ENCODE measurements at regions not wholly inside any gene's neighbourhood (a gene's known extent, or its start where the extent isn't known, plus 50 kb on each side); places are given as distances from the start of the nearest gene placed in this dataset.

DNA sequence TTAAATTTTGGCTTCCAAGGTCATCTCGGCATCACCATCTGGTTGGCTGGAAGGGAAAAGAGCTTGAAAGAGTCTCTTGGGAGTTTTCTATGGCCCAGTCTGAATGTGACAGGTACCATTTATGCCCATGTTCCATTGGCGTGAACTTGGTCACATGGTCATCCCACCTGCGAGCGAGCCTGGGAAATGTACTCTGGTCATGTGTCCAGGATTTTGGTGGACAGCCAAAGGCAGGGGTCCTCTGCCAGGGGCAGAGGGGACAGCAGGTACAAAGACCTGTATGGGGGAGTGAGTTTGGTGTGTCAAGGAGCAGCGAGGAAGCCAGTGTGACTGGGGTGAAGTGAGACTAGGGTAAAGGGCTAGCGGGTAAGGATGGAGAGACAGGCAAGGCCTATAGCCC, 112.6 kb downstream of the CDC5L start:
- H3K36me3 Mint-ChIP-seq = no peaks in the 10 kb centered on the region
- H3K9me3 Mint-ChIP-seq (ENCODE audit: low read depth) = no peaks in the 10 kb centered on the region
- peaks cover 5% of the 10 kb centered on the region for H3K27me3 Mint-ChIP-seq
- H3K4me1 Mint-ChIP-seq (ENCODE audit: low read depth) = no peaks in the 10 kb centered on the region
- H3K4me3 Mint-ChIP-seq = no peak overlapping the region
- no peak overlapping the region for H3K27ac Mint-ChIP-seq

DNA sequence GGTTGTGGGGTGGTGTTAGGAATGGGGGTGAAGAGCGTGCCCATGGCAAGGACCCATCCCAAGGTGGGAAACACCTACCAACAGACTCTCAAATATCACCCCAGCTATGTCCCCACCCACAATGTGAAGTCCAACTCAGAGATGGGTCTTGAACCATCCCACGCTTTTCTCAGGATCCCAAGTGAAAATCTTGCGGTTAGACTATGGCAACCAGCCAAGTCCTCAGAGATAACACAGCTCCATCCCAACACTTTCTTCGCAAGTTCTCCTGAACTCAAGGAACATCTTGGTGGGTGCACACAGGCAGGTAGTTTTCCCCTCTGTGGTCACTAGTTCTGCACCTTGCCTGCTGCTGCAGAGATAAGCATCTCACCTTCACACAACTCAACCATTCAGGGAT, 116.0 kb downstream of the CDC5L start:
- peaks cover 12% of the 10 kb centered on the region for H3K27me3 Mint-ChIP-seq
- H3K9me3 Mint-ChIP-seq (ENCODE audit: low read depth) = no peaks in the 10 kb centered on the region
- H3K4me1 Mint-ChIP-seq (ENCODE audit: low read depth) = no peaks in the 10 kb centered on the region
- peaks cover 5% of the 10 kb centered on the region for H3K36me3 Mint-ChIP-seq
- no peak overlapping the region for H3K27ac Mint-ChIP-seq
- no peak overlapping the region for H3K4me3 Mint-ChIP-seq

DNA sequence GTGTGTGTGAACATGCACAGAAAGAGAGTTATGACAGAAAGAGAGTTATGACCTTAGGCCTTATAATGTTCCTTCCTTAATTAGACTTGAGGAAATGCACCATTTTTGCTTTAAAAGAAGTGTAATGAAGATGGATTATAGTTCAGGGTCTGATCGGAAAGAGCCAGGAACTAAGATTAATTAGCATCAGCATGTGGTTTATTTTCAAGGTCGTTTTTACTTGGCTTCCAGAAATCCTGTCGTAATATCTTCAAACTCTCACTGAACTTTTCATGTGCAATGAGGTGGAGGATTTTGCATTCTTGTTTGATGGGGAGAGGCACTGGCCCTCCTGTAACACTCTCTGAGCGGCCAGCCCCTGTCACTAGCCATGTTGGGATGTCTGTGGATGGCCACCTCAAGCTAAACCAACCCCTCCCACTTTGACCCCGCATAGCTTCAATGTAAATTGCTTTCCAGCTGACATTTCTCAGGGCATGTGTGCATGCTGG, 116.8 kb downstream of the CDC5L start:
- Mint-ChIP-seq H3K27ac (no peak overlapping the region), H3K9me3 (ENCODE audit: low read depth) (peaks cover 6% of the 10 kb centered on the region), H3K36me3 (peaks cover 5% of the 10 kb centered on the region), H3K4me1 (ENCODE audit: low read depth) (no peaks in the 10 kb centered on the region), H3K4me3 (no peak overlapping the region), H3K27me3 (peaks cover 12% of the 10 kb centered on the region)

DNA sequence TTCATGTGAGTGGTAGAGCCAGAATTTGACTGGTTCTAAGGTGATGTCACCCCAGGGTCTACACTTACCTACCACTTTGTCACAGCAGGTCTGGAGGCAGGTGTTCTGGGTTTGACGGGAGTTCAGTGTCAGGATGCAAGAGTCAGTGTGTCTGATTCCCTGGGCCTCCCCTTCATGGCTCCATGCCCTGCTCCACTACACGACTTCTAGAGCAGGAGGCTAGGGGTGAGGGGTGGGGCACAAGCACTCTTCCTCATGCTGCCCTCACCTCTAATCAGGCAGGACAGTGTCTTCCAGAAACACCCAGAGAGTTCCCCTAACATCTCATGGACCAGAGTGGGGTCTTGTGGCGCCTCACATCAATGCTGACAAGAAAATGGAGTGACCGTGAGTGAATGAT, 118.2 kb downstream of the CDC5L start:
- Mint-ChIP-seq H3K4me3 (no peak overlapping the region), H3K27me3 (peaks cover 12% of the 10 kb centered on the region), H3K36me3 (peaks cover 5% of the 10 kb centered on the region), H3K9me3 (ENCODE audit: low read depth) (peaks cover 10% of the 10 kb centered on the region), H3K27ac (no peak overlapping the region), H3K4me1 (ENCODE audit: low read depth) (no peaks in the 10 kb centered on the region)

GRCh38 chr6:44507014-44507413, 119.5 kb downstream of the CDC5L start:
- Mint-ChIP-seq H3K4me1 (ENCODE audit: low read depth) (no peaks in the 10 kb centered on the region), H3K4me3 (no peak overlapping the region), H3K36me3 (peaks cover 5% of the 10 kb centered on the region), H3K27ac (no peak overlapping the region), H3K27me3 (peaks cover 12% of the 10 kb centered on the region), H3K9me3 (ENCODE audit: low read depth) (peaks cover 10% of the 10 kb centered on the region)

- H3K9me3 Mint-ChIP-seq (ENCODE audit: low read depth) = peaks cover 10% of the 10 kb centered on the region
- no peaks in the 10 kb centered on the region for H3K4me1 Mint-ChIP-seq (ENCODE audit: low read depth)
- peaks cover 5% of the 10 kb centered on the region for H3K36me3 Mint-ChIP-seq
- no peak overlapping the region for H3K27ac Mint-ChIP-seq
- no peak overlapping the region for H3K4me3 Mint-ChIP-seq
- H3K27me3 Mint-ChIP-seq = peaks cover 10% of the 10 kb centered on the region
These were observed 121.1 kb downstream of the CDC5L start for GRCh38 chr6:44508646-44509045.

DNA sequence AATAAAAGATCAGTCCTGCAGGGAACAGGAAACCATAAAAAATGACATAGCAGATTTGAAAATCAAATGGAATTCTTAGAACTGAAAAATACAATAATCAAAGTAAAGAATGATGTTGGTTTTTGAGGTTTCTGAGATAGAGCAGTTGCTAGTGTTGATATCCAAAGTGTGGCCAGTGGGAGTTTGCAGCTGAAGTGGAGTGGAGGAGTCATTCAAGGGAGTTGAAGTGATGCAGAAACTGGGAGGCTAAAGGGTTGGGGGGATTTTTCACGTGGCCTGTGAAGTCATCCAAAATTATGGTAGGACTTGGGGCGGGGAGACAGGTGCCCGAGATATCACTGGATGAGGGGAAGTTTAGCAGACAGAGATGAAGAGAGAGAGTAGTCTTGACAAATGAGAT, 123.6 kb downstream of the CDC5L start:
- Mint-ChIP-seq H3K36me3 (peaks cover 5% of the 10 kb centered on the region), H3K4me3 (no peak overlapping the region), H3K27ac (no peak overlapping the region), H3K4me1 (ENCODE audit: low read depth) (no peaks in the 10 kb centered on the region), H3K27me3 (peaks cover 7% of the 10 kb centered on the region), H3K9me3 (ENCODE audit: low read depth) (peaks cover 10% of the 10 kb centered on the region)

DNA sequence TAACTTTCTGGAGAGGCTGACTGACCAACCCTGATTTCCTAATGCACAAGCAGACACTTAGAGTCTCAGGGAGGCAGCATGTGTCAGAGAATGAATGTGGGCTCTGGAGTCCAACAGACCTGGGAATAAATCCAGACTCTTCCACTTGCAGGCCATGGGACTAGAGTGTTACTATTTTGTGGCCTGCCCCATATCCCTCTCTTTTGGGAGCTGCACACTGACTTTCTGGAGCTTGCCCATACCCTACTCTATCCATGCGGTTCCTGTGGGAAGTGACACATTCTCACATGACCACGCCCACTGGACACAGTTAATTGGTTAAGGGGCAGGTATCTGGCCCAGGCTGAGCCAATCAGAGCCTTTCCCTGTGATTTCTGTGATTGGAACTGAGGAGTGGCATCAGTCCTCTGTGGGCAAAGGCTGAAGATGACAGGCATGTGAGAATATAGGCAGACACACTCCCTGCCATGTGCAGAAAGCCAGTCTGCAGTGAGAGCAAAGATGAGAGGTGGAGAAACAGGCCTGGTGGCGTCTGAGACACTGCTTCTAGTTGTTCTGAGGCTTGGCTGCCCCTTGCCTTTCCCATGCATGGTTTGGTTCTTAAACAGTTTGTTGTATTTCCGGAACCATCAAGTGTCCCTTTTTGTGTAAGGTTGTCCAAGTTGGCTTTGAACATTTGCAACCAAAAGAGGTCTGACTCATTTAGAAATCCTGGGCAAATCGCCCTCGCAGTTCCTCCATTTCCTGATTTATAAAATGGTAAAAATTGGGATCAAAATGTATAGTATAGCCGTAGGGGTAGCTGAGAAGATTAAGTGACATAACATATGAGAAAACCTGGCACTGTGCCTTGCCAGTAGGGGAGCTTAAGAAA, 125.6 kb downstream of the CDC5L start:
- no peak overlapping the region for H3K27ac Mint-ChIP-seq
- H3K27me3 Mint-ChIP-seq = no peaks in the 10 kb centered on the region
- H3K9me3 Mint-ChIP-seq (ENCODE audit: low read depth) = peaks cover 10% of the 10 kb centered on the region
- no peaks in the 10 kb centered on the region for H3K36me3 Mint-ChIP-seq
- no peak overlapping the region for H3K4me3 Mint-ChIP-seq
- no peaks in the 10 kb centered on the region for H3K4me1 Mint-ChIP-seq (ENCODE audit: low read depth)

- Mint-ChIP-seq H3K36me3 (peaks cover 2% of the 10 kb centered on the region), H3K4me1 (ENCODE audit: low read depth) (no peaks in the 10 kb centered on the region), H3K9me3 (ENCODE audit: low read depth) (peaks cover 14% of the 10 kb centered on the region), H3K27ac (no peak overlapping the region), H3K27me3 (no peaks in the 10 kb centered on the region), H3K4me3 (no peak overlapping the region)
These were observed 126.6 kb downstream of the CDC5L start for GRCh38 chr6:44514085-44514484.

DNA sequence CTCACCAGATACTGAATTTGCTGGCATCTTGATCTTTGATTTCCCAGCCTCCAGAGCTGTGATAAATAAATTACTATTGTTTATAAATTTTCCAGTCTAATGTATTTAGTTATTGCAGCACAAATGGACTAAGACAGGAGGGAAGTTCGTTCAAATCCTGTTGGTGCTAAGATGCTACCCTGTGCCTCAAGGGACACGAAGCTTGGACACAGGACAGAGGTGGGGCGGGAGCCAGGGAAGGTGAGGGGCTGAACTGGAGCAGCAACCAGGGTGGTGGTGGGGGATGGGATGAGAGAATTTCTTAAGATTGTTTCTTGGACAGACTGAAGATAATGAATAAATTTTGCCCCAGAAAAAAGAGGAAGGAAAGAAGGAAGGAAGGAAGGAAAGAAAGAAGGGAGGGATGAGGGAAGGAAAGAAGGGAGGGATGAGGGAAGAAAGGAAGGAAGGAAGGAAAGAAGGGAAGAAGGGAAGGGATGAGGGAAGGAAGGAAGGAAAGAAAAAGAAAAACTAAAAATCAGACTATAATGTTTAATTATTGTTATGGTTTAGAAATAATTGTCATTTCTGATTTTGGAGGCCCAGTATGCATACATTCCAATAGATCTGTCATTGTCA, 127.2 kb downstream of the CDC5L start:
- H3K4me1 Mint-ChIP-seq (ENCODE audit: low read depth) = no peaks in the 10 kb centered on the region
- peaks cover 19% of the 10 kb centered on the region for H3K9me3 Mint-ChIP-seq (ENCODE audit: low read depth)
- H3K36me3 Mint-ChIP-seq = peaks cover 2% of the 10 kb centered on the region
- no peak overlapping the region for H3K4me3 Mint-ChIP-seq
- H3K27me3 Mint-ChIP-seq = no peaks in the 10 kb centered on the region
- H3K27ac Mint-ChIP-seq = no peak overlapping the region

GRCh38 chr6:44522871-44523270, 135.4 kb downstream of the CDC5L start:
- Mint-ChIP-seq H3K36me3 (peaks cover 11% of the 10 kb centered on the region), H3K9me3 (ENCODE audit: low read depth) (peaks cover 29% of the 10 kb centered on the region), H3K4me3 (no peak overlapping the region), H3K27ac (no peak overlapping the region), H3K4me1 (ENCODE audit: low read depth) (peaks cover 13% of the 10 kb centered on the region), H3K27me3 (peaks cover 12% of the 10 kb centered on the region)

GRCh38 chr6:44524476-44525227, 137.1 kb downstream of the CDC5L start:
- peaks cover 14% of the 10 kb centered on the region for H3K4me1 Mint-ChIP-seq (ENCODE audit: low read depth)
- peaks cover 14% of the 10 kb centered on the region for H3K27me3 Mint-ChIP-seq
- H3K9me3 Mint-ChIP-seq (ENCODE audit: low read depth) = peaks cover 15% of the 10 kb centered on the region
- peaks cover 9% of the 10 kb centered on the region for H3K36me3 Mint-ChIP-seq
- H3K4me3 Mint-ChIP-seq = no peak overlapping the region
- no peak overlapping the region for H3K27ac Mint-ChIP-seq

- Mint-ChIP-seq H3K9me3 (ENCODE audit: low read depth) (peaks cover 9% of the 10 kb centered on the region), H3K27ac (no peak overlapping the region), H3K4me1 (ENCODE audit: low read depth) (peaks cover 14% of the 10 kb centered on the region), H3K27me3 (peaks cover 14% of the 10 kb centered on the region), H3K36me3 (peaks cover 9% of the 10 kb centered on the region), H3K4me3 (no peak overlapping the region)
These were observed 138.3 kb downstream of the CDC5L start for GRCh38 chr6:44525761-44526351.

GRCh38 chr6:44527181-44527580, 139.7 kb downstream of the CDC5L start:
- peaks cover 12% of the 10 kb centered on the region for H3K27me3 Mint-ChIP-seq
- H3K27ac Mint-ChIP-seq = no peak overlapping the region
- peaks cover 2% of the 10 kb centered on the region for H3K36me3 Mint-ChIP-seq
- peaks cover 14% of the 10 kb centered on the region for H3K4me1 Mint-ChIP-seq (ENCODE audit: low read depth)
- H3K4me3 Mint-ChIP-seq = no peak overlapping the region
- H3K9me3 Mint-ChIP-seq (ENCODE audit: low read depth) = no peaks in the 10 kb centered on the region

Data from activated naive CD8-positive, alpha-beta T cell (primary cell).